ENCODE measurements at regions not wholly inside any gene's neighbourhood (a gene's known extent, or its start where the extent isn't known, plus 50 kb on each side); places are given as distances from the start of the nearest gene placed in this dataset.

DNA sequence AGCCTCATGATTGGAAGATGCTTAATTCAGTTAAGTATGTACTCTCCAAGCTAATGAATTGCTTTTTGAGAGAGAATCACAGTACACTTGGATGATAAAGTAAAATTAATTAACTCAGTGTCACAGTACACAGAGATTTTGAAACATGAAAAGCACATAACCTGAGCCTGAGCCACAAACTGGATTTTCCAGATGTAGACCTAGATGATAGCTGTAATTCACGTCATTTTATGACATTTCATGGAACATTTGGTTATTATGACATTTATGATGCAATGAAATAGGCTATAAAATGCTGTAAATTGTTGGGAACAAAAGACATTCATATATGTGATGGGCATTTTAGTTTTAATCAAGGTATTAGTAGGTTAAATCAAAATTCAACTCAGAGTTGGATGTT is 983.7 kb downstream of the STPG2 start:
- TF ChIP-seq POLR2AphosphoS5 (IDR thresholded peaks at IDR 0.05; ENCODE audit: insufficient read depth, low read depth, low read length) (no peak), POLR2A (IDR thresholded peaks at IDR 0.05; ENCODE audit: low read depth, low read length) (no peak), EZH2 (IDR thresholded peaks at IDR 0.05; ENCODE audit: borderline replicate concordance, low read depth, low read length, severe bottlenecking) (no peak), JUN (IDR thresholded peaks at IDR 0.05; ENCODE audit: borderline replicate concordance, insufficient read depth, insufficient read length, low read depth) (no peak), MYC (IDR thresholded peaks at IDR 0.05; ENCODE audit: low read depth, low read length) (no peak), GATA2 (IDR thresholded peaks at IDR 0.05; ENCODE audit: insufficient read depth, insufficient read length, low read depth, low read length) (no peak)
- TF ChIP-seq, protein P1, sequence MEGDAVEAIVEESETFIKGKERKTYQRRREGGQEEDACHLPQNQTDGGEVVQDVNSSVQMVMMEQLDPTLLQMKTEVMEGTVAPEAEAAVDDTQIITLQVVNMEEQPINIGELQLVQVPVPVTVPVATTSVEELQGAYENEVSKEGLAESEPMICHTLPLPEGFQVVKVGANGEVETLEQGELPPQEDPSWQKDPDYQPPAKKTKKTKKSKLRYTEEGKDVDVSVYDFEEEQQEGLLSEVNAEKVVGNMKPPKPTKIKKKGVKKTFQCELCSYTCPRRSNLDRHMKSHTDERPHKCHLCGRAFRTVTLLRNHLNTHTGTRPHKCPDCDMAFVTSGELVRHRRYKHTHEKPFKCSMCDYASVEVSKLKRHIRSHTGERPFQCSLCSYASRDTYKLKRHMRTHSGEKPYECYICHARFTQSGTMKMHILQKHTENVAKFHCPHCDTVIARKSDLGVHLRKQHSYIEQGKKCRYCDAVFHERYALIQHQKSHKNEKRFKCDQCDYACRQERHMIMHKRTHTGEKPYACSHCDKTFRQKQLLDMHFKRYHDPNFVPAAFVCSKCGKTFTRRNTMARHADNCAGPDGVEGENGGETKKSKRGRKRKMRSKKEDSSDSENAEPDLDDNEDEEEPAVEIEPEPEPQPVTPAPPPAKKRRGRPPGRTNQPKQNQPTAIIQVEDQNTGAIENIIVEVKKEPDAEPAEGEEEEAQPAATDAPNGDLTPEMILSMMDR (IDR thresholded peaks at IDR 0.05; ENCODE audit: extremely low read depth in 1 of 2, insufficient read depth in 1 of 2, low read depth in 1 of 2, low read length in 2 of 2) = no peak
- TF ChIP-seq, protein P2, sequence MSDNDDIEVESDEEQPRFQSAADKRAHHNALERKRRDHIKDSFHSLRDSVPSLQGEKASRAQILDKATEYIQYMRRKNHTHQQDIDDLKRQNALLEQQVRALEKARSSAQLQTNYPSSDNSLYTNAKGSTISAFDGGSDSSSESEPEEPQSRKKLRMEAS (IDR thresholded peaks at IDR 0.05; ENCODE audit: insufficient read depth, insufficient read length) = no peak
